GM18907 (cell line): ENCODE measurements at regions not wholly inside any gene's neighbourhood (a gene's known extent, or its start where the extent isn't known, plus 50 kb on each side); places are given as distances from the start of the nearest gene placed in this dataset.
A peak's percentile ranks its signal among the peaks of the same experiment; 100 is the strongest.
"Not testable (repeated sequence)": the region's sequence is repeated elsewhere in the genome, so short reads cannot be mapped to it uniquely, and the experiment has no call there.

Source experiments
- ATAC-seq: cut with Tn5 transposase; IDR thresholded peaks from one replicate; pipeline ENCODE4 v1.9.1; 2021; ENCODE audit warnings: mild to moderate bottlenecking, moderate library complexity; ENCODE audit not compliant: unreplicated experiment

- not testable (repeated sequence) for ATAC-seq
Observed at GRCh38 chr12:58759745-58760144, 160.6 kb downstream of the LRIG3 start.

GRCh38 chr12:58761308-58761707 lies 159.0 kb downstream of the LRIG3 start:
- no peak for ATAC-seq

GRCh38 chr12:58764100-58764953 lies 156.0 kb downstream of the LRIG3 start:
- no peak for ATAC-seq

- no peak for ATAC-seq
Observed at GRCh38 chr12:58765076-58765475, 155.2 kb downstream of the LRIG3 start.

- no peak for ATAC-seq
Observed at GRCh38 chr12:58765653-58766512, 154.4 kb downstream of the LRIG3 start.

GRCh38 chr12:58766513-58766870 lies 153.8 kb downstream of the LRIG3 start:
- no peak for ATAC-seq

GRCh38 chr12:58767496-58767895 lies 152.8 kb downstream of the LRIG3 start:
- ATAC-seq, result no peak

GRCh38 chr12:58773986-58774385 lies 146.3 kb downstream of the LRIG3 start:
- ATAC-seq, result no peak

GRCh38 chr12:58774731-58775130 lies 145.6 kb downstream of the LRIG3 start:
- ATAC-seq, result no peak

GRCh38 chr12:58775396-58775795 lies 144.9 kb downstream of the LRIG3 start:
- ATAC-seq, result no peak

- ATAC-seq, result no peak
Observed at GRCh38 chr12:58776144-58776543, 144.2 kb downstream of the LRIG3 start.

GRCh38 chr12:58777815-58778214 lies 142.5 kb downstream of the LRIG3 start:
- no peak for ATAC-seq

- no peak for ATAC-seq
Observed at GRCh38 chr12:58781609-58782008, 138.7 kb downstream of the LRIG3 start.

- no peak for ATAC-seq
Observed at GRCh38 chr12:58787021-58787760, 133.1 kb downstream of the LRIG3 start.

- ATAC-seq, result no peak
Observed at GRCh38 chr12:58794859-58795258, 125.4 kb downstream of the LRIG3 start.

GRCh38 chr12:58795825-58796224 lies 124.5 kb downstream of the LRIG3 start:
- ATAC-seq, result no peak

GRCh38 chr12:58801986-58802385 lies 118.3 kb downstream of the LRIG3 start:
- ATAC-seq, result no peak

- ATAC-seq, result no peak
Observed at GRCh38 chr12:58803908-58804307, 116.4 kb downstream of the LRIG3 start.

- ATAC-seq, result peak; percentile 84
Observed at GRCh38 chr12:58804749-58805148, 115.6 kb downstream of the LRIG3 start.

- ATAC-seq, result no peak
Observed at GRCh38 chr12:58809064-58809607, 111.2 kb downstream of the LRIG3 start.

- ATAC-seq, result no peak
Observed at GRCh38 chr12:58811346-58811745, 109.0 kb downstream of the LRIG3 start.
